ENCODE measurements at regions not wholly inside any gene's neighbourhood (a gene's known extent, or its start where the extent isn't known, plus 50 kb on each side); places are given as distances from the start of the nearest gene placed in this dataset.

GRCh38 chr2:59875836-59876235 lies 677.6 kb downstream of the BCL11A start:
- no peak for DNase-seq (ENCODE audit: low read depth in 1 of 2, low spot score in 1 of 2)
- in situ Hi-C loops (cut with HindIII; ENCODE audit: low pct_unique_long_range_greater_than_20kb, low sequenced_read_pairs) = no loop called here
- no peak for TF ChIP-seq JUND (IDR thresholded peaks at IDR 0.05; ENCODE audit: low read depth)

GRCh38 chr2:59874971-59875755 lies 678.3 kb downstream of the BCL11A start:
- in situ Hi-C loops (cut with HindIII; ENCODE audit: low pct_unique_long_range_greater_than_20kb, low sequenced_read_pairs) = no loop called here
- no peak for DNase-seq (ENCODE audit: low read depth in 1 of 2, low spot score in 1 of 2)
- TF ChIP-seq JUND (IDR thresholded peaks at IDR 0.05; ENCODE audit: low read depth) = no peak

- in situ Hi-C loops (cut with HindIII; ENCODE audit: low pct_unique_long_range_greater_than_20kb, low sequenced_read_pairs) = no loop called here
- TF ChIP-seq JUND (IDR thresholded peaks at IDR 0.05; ENCODE audit: low read depth) = no peak
- no peak for DNase-seq (ENCODE audit: low read depth in 1 of 2, low spot score in 1 of 2)
Observed at GRCh38 chr2:59874361-59874760, 679.1 kb downstream of the BCL11A start.

- no peak for DNase-seq (ENCODE audit: low read depth in 1 of 2, low spot score in 1 of 2)
- TF ChIP-seq JUND (IDR thresholded peaks at IDR 0.05; ENCODE audit: low read depth) = no peak
- in situ Hi-C loops (cut with HindIII; ENCODE audit: low pct_unique_long_range_greater_than_20kb, low sequenced_read_pairs) = no loop called here
Observed at GRCh38 chr2:59871830-59872229, 681.6 kb downstream of the BCL11A start.

- no peak for DNase-seq (ENCODE audit: low read depth in 1 of 2, low spot score in 1 of 2)
- in situ Hi-C loops (cut with HindIII; ENCODE audit: low pct_unique_long_range_greater_than_20kb, low sequenced_read_pairs) = no loop called here
- no peak for TF ChIP-seq JUND (IDR thresholded peaks at IDR 0.05; ENCODE audit: low read depth)
Observed at GRCh38 chr2:59868981-59869380, 684.5 kb downstream of the BCL11A start.

- no peak for TF ChIP-seq JUND (IDR thresholded peaks at IDR 0.05; ENCODE audit: low read depth)
- in situ Hi-C loops (cut with HindIII; ENCODE audit: low pct_unique_long_range_greater_than_20kb, low sequenced_read_pairs) = no loop called here
- DNase-seq (ENCODE audit: low read depth in 1 of 2, low spot score in 1 of 2) = no peak
Observed at GRCh38 chr2:59866436-59866835, 687.0 kb downstream of the BCL11A start.

GRCh38 chr2:59858540-59858939 lies 694.9 kb downstream of the BCL11A start:
- TF ChIP-seq JUND (IDR thresholded peaks at IDR 0.05; ENCODE audit: low read depth) = no peak
- DNase-seq (ENCODE audit: low read depth in 1 of 2, low spot score in 1 of 2) = no peak
- in situ Hi-C loops (cut with HindIII; ENCODE audit: low pct_unique_long_range_greater_than_20kb, low sequenced_read_pairs) = no loop called here

- in situ Hi-C loops (cut with HindIII; ENCODE audit: low pct_unique_long_range_greater_than_20kb, low sequenced_read_pairs) = no loop called here
- no peak for DNase-seq (ENCODE audit: low read depth in 1 of 2, low spot score in 1 of 2)
- TF ChIP-seq JUND (IDR thresholded peaks at IDR 0.05; ENCODE audit: low read depth) = no peak
Observed at GRCh38 chr2:59857109-59857508, 696.3 kb downstream of the BCL11A start.

GRCh38 chr2:59856391-59856790 lies 697.1 kb downstream of the BCL11A start:
- in situ Hi-C loops (cut with HindIII; ENCODE audit: low pct_unique_long_range_greater_than_20kb, low sequenced_read_pairs) = no loop called here
- no peak for TF ChIP-seq JUND (IDR thresholded peaks at IDR 0.05; ENCODE audit: low read depth)

GRCh38 chr2:59853032-59853431 lies 700.4 kb downstream of the BCL11A start:
- in situ Hi-C loops (cut with HindIII; ENCODE audit: low pct_unique_long_range_greater_than_20kb, low sequenced_read_pairs) = no loop called here
- TF ChIP-seq JUND (IDR thresholded peaks at IDR 0.05; ENCODE audit: low read depth) = no peak
- no peak for DNase-seq (ENCODE audit: low read depth in 1 of 2, low spot score in 1 of 2)

More at GRCh38 chr2:59856391-59856790, 697.1 kb downstream of the BCL11A start:
- DNase-seq (ENCODE audit: low read depth in 1 of 2, low spot score in 1 of 2) = no peak

GRCh38 chr2:59851836-59852475 lies 701.5 kb downstream of the BCL11A start:
- in situ Hi-C loops (cut with HindIII; ENCODE audit: low pct_unique_long_range_greater_than_20kb, low sequenced_read_pairs) = no loop called here
- no peak for TF ChIP-seq JUND (IDR thresholded peaks at IDR 0.05; ENCODE audit: low read depth)
- no peak for DNase-seq (ENCODE audit: low read depth in 1 of 2, low spot score in 1 of 2)

- in situ Hi-C loops (cut with HindIII; ENCODE audit: low pct_unique_long_range_greater_than_20kb, low sequenced_read_pairs) = no loop called here
- TF ChIP-seq JUND (IDR thresholded peaks at IDR 0.05; ENCODE audit: low read depth) = no peak
- DNase-seq (ENCODE audit: low read depth in 1 of 2, low spot score in 1 of 2) = no peak
Observed at GRCh38 chr2:59850554-59850953, 702.9 kb downstream of the BCL11A start.

GRCh38 chr2:59833941-59834340 lies 719.5 kb downstream of the BCL11A start:
- DNase-seq (ENCODE audit: low read depth in 1 of 2, low spot score in 1 of 2) = no peak
- TF ChIP-seq JUND (IDR thresholded peaks at IDR 0.05; ENCODE audit: low read depth) = no peak
- in situ Hi-C loops (cut with HindIII; ENCODE audit: low pct_unique_long_range_greater_than_20kb, low sequenced_read_pairs) = no loop called here
